Prostate gland (tissue), 2 donors: ENCODE measurements at regions not wholly inside any gene's neighbourhood (a gene's known extent, or its start where the extent isn't known, plus 50 kb on each side); places are given as distances from the start of the nearest gene placed in this dataset.

Experiments
- DNase-seq: peaks from one replicate; pipeline ENCODE4 v3.0.0-alpha.2; 2019; ENCODE audit warnings: low spot score
- H3K27ac ChIP-seq, 2 donors: fragments of 200-600 bp; sonication (generic); 2 replicates each; pipeline ENCODE4 v1.5.1; 2017 to 2019
- H3K27me3 ChIP-seq: fragments of 200-600 bp; sonication (generic); replicated peaks from 2 replicates; pipeline ENCODE4 v1.5.1; 2019; ENCODE audit not compliant: insufficient read depth
- H3K36me3 ChIP-seq, 2 donors: fragments of 200-600 bp; sonication (generic); 1 replicate in 1 of 2; 2 replicates in 1 of 2; pipeline versions ENCODE4 v1.5.1 to v1.8.1; 2017 to 2019
- H3K4me1 ChIP-seq: fragments of 200-600 bp; sonication (generic); replicated peaks from 2 replicates; pipeline ENCODE4 v1.5.1; 2019
- H3K4me3 ChIP-seq, 2 donors: fragments of 200-600 bp; sonication (generic); 2 replicates each; pipeline ENCODE4 v1.5.1; 2017 to 2019
- H3K9me3 ChIP-seq: fragments of 200-600 bp; sonication (generic); 2 replicates; pipeline ENCODE4 v1.5.1; 2017
- POLR2A ChIP-seq: fragments of 450-650 bp; IDR thresholded peaks from one replicate; pipeline ENCODE4 v1.6.1; 2016; ENCODE audit warnings: antibody characterized with exemption, mild to moderate bottlenecking
- POLR2AphosphoS5 ChIP-seq: sonication (generic); formaldehyde crosslinking; IDR thresholded peaks from one replicate; pipeline ENCODE4 v1.6.1; 2017; ENCODE audit warnings: antibody characterized with exemption
- WGBS: methylation state at CpG from one replicate; pipeline ENCODE4 v1.1.5; 2018; 5-methylcytosine and 5-hydroxymethylcytosine counted together
- intact Hi-C: fragments of 100-400 bp; cut with DNase I; formaldehyde crosslinking; loops from one replicate; pipeline ENCODE4 v1.14.2; 2022
- TF ChIP-seq, protein P1 (sequence below), 4 experiments: fragments of 200-600 bp in 2 of 4; fragments of 450-650 bp in 2 of 4; sonication (generic) in 2 of 4; IDR thresholded peaks; 1 replicate in 3 of 4; 2 replicates in 1 of 4; pipeline ENCODE4 v1.5.1; 2016 to 2019; ENCODE audit warnings: antibody characterized with exemption in 4 of 4, mild to moderate bottlenecking in 2 of 4, moderate library complexity in 2 of 4

- Histone ChIP-seq H3K27me3 (no peaks in the 10 kb centered on the region), H3K27ac (no peak overlapping the region), H3K4me1 (no peaks in the 10 kb centered on the region), H3K9me3 (no peaks in the 10 kb centered on the region), H3K36me3 (no peaks in the 10 kb centered on the region), H3K4me3 (no peak overlapping the region)
- TF ChIP-seq, protein P1, sequence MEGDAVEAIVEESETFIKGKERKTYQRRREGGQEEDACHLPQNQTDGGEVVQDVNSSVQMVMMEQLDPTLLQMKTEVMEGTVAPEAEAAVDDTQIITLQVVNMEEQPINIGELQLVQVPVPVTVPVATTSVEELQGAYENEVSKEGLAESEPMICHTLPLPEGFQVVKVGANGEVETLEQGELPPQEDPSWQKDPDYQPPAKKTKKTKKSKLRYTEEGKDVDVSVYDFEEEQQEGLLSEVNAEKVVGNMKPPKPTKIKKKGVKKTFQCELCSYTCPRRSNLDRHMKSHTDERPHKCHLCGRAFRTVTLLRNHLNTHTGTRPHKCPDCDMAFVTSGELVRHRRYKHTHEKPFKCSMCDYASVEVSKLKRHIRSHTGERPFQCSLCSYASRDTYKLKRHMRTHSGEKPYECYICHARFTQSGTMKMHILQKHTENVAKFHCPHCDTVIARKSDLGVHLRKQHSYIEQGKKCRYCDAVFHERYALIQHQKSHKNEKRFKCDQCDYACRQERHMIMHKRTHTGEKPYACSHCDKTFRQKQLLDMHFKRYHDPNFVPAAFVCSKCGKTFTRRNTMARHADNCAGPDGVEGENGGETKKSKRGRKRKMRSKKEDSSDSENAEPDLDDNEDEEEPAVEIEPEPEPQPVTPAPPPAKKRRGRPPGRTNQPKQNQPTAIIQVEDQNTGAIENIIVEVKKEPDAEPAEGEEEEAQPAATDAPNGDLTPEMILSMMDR (IDR thresholded peaks at IDR 0.05) = no peak
- no peak for TF ChIP-seq POLR2A
- no peak for TF ChIP-seq POLR2AphosphoS5
- WGBS = 84% methylated on average over 2 of the region's 2 CpGs
- no peak for DNase-seq
- intact Hi-C loops = no loop called here
Observed at GRCh38 chr7:86965727-86966120, 93.7 kb downstream of the ELAPOR2 start.

DNA sequence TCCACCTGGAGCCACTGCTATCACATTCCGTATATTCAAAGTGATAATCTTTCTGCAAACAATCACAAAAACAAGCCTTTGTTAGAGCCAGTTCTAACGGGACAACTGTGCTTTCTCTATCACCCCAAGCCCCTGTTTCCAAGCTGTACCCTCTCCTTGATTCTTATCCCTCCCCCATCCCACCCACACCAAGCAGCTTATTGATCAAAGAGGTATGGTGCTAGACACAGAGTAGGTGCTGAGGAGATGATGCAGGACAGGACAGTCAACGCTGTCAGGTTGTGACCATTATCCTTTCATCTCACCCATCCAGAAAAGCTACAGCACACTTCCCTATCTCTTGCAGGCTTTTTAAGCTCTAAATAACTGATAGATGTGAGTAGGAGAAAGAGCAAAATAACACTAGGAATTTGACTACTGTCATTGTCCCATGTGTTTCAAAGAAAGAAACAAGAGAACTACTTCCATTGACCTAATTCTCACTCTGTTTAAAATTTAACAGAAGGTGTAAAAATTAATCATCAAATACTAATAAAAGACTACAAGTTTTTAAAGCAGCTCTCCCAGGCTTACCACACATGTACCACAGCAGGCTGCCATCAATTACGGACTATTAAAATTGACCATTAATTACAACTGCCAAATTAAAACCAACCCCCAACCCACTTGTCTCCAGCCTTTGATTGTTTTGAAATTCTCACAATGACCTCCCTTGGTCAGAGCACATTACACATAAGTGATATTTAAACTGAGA lies 94.3 kb downstream of the ELAPOR2 start:
- Histone ChIP-seq H3K4me1 (no peaks in the 10 kb centered on the region), H3K36me3 (no peaks in the 10 kb centered on the region), H3K9me3 (no peaks in the 10 kb centered on the region), H3K27ac (no peak overlapping the region), H3K4me3 (no peak overlapping the region), H3K27me3 (no peaks in the 10 kb centered on the region)
- DNase-seq = no peak
- WGBS = 37% methylated on average over 4 of the region's 4 CpGs
- intact Hi-C loops = no loop called here
- TF ChIP-seq POLR2AphosphoS5 = no peak
- TF ChIP-seq POLR2A = no peak
- TF ChIP-seq, protein P1 (IDR thresholded peaks at IDR 0.05) = no peak

GRCh38 chr7:86963599-86964230 lies 95.7 kb downstream of the ELAPOR2 start:
- Histone ChIP-seq H3K36me3 (no peaks in the 10 kb centered on the region), H3K27me3 (no peaks in the 10 kb centered on the region), H3K4me3 (no peak overlapping the region), H3K4me1 (no peaks in the 10 kb centered on the region), H3K27ac (no peak overlapping the region), H3K9me3 (no peaks in the 10 kb centered on the region)
- no peak for DNase-seq
- TF ChIP-seq, protein P1 (IDR thresholded peaks at IDR 0.05) = no peak
- no peak for TF ChIP-seq POLR2A
- TF ChIP-seq POLR2AphosphoS5 = no peak
- intact Hi-C loops = no loop called here
- WGBS = 58% methylated on average over 2 of the region's 2 CpGs

GRCh38 chr7:86962623-86963022 lies 96.8 kb downstream of the ELAPOR2 start:
- intact Hi-C loops = no loop called here
- TF ChIP-seq, protein P1 (IDR thresholded peaks at IDR 0.05) = no peak
- no peak for TF ChIP-seq POLR2AphosphoS5
- no peak for TF ChIP-seq POLR2A
- Histone ChIP-seq H3K27ac (no peak overlapping the region), H3K36me3 (no peaks in the 10 kb centered on the region), H3K4me3 (no peak overlapping the region), H3K9me3 (no peaks in the 10 kb centered on the region), H3K4me1 (no peaks in the 10 kb centered on the region), H3K27me3 (no peaks in the 10 kb centered on the region)
- DNase-seq = no peak
- 85% methylated on average over 3 of the region's 3 CpGs for WGBS

GRCh38 chr7:86961686-86962085 lies 97.8 kb downstream of the ELAPOR2 start:
- Histone ChIP-seq H3K4me1 (no peaks in the 10 kb centered on the region), H3K27me3 (no peaks in the 10 kb centered on the region), H3K4me3 (no peak overlapping the region), H3K36me3 (no peaks in the 10 kb centered on the region), H3K9me3 (no peaks in the 10 kb centered on the region), H3K27ac (no peak overlapping the region)
- no peak for DNase-seq
- TF ChIP-seq POLR2AphosphoS5 (no peak), POLR2A (no peak)
- TF ChIP-seq, protein P1 (IDR thresholded peaks at IDR 0.05) = no peak
- WGBS = 90% methylated on average over 1 of the region's 1 CpG
- intact Hi-C loops = no loop called here
